HEK293 (cell line): ENCODE measurements at regions not wholly inside any gene's neighbourhood (a gene's known extent, or its start where the extent isn't known, plus 50 kb on each side); places are given as distances from the start of the nearest gene placed in this dataset.
A peak's percentile ranks its signal among the peaks of the same experiment; 100 is the strongest.

Experiments used
- BCL6B ChIP-seq: fragments of 450-650 bp; formaldehyde crosslinking; IDR thresholded peaks from 2 replicates; pipeline ENCODE4 v1.5.1; 2017; ENCODE audit warnings: missing biosample characterization, missing genetic modification characterization
- FEZF1 ChIP-seq: fragments of 450-650 bp; formaldehyde crosslinking; IDR thresholded peaks from 2 replicates; pipeline ENCODE4 v1.5.1; 2016; ENCODE audit warnings: missing biosample characterization, missing genetic modification characterization
- GFI1B ChIP-seq: fragments of 450-650 bp; formaldehyde crosslinking; IDR thresholded peaks from 2 replicates; pipeline ENCODE4 v1.5.1; 2016; ENCODE audit warnings: missing biosample characterization, missing genetic modification characterization
- KLF1 ChIP-seq: fragments of 450-650 bp; formaldehyde crosslinking; IDR thresholded peaks from 2 replicates; pipeline ENCODE4 v1.5.1; 2016; ENCODE audit warnings: missing biosample characterization, missing genetic modification characterization
- KLF7 ChIP-seq: fragments of 450-650 bp; formaldehyde crosslinking; IDR thresholded peaks from 2 replicates; pipeline ENCODE4 v1.5.1; 2016; ENCODE audit warnings: missing biosample characterization, missing genetic modification characterization, borderline replicate concordance
- MYNN ChIP-seq: fragments of 450-650 bp; formaldehyde crosslinking; IDR thresholded peaks from 2 replicates; pipeline ENCODE4 v1.5.1; 2016; ENCODE audit warnings: missing biosample characterization, missing genetic modification characterization, borderline replicate concordance
- PRDM1 ChIP-seq: fragments of 450-650 bp; formaldehyde crosslinking; IDR thresholded peaks from 2 replicates; pipeline ENCODE4; 2016; ENCODE audit warnings: missing biosample characterization, missing genetic modification characterization
- SCRT1 ChIP-seq: fragments of 450-650 bp; formaldehyde crosslinking; IDR thresholded peaks from 2 replicates; pipeline ENCODE4 v1.5.1; 2016; ENCODE audit warnings: missing biosample characterization, missing genetic modification characterization, borderline replicate concordance
- SETDB1 ChIP-seq: IDR thresholded peaks from one replicate; pipeline ENCODE4 v1.6.1; 2017; ENCODE audit warnings: mild to moderate bottlenecking, low read length, moderate library complexity, mixed read lengths; ENCODE audit not compliant: insufficient read length
- YY2 ChIP-seq: fragments of 450-650 bp; formaldehyde crosslinking; IDR thresholded peaks from 2 replicates; pipeline ENCODE4 v1.5.1; 2016; ENCODE audit warnings: missing biosample characterization, missing genetic modification characterization
- ZIC2 ChIP-seq: fragments of 450-650 bp; formaldehyde crosslinking; IDR thresholded peaks from 2 replicates; pipeline ENCODE4 v1.5.1; 2016; ENCODE audit warnings: missing biosample characterization, missing genetic modification characterization
- ZNF10 ChIP-seq: fragments of 450-650 bp; formaldehyde crosslinking; IDR thresholded peaks from 2 replicates; pipeline ENCODE4 v1.5.1; 2017; ENCODE audit warnings: missing biosample characterization, missing genetic modification characterization
- ZNF157 ChIP-seq: fragments of 450-650 bp; formaldehyde crosslinking; IDR thresholded peaks from 2 replicates; pipeline ENCODE4 v1.5.1; 2016; ENCODE audit warnings: missing biosample characterization, missing genetic modification characterization
- ZNF18 ChIP-seq: fragments of 450-650 bp; formaldehyde crosslinking; IDR thresholded peaks from 2 replicates; pipeline ENCODE4 v1.5.1; 2016; ENCODE audit warnings: missing biosample characterization, missing genetic modification characterization
- ZNF211 ChIP-seq: fragments of 450-650 bp; formaldehyde crosslinking; IDR thresholded peaks from 2 replicates; pipeline ENCODE4 v1.5.1; 2016; ENCODE audit warnings: low read depth, missing biosample characterization, missing genetic modification characterization
- ZNF214 ChIP-seq: fragments of 450-650 bp; formaldehyde crosslinking; IDR thresholded peaks from 2 replicates; pipeline ENCODE4 v1.5.1; 2017; ENCODE audit warnings: missing biosample characterization, mild to moderate bottlenecking, missing genetic modification characterization, borderline replicate concordance
- ZNF223 ChIP-seq: fragments of 450-650 bp; formaldehyde crosslinking; IDR thresholded peaks from 2 replicates; pipeline ENCODE4 v1.5.1; 2016; ENCODE audit warnings: missing biosample characterization, missing genetic modification characterization
- ZNF266 ChIP-seq: fragments of 450-650 bp; formaldehyde crosslinking; IDR thresholded peaks from 2 replicates; pipeline ENCODE4 v1.5.1; 2016; ENCODE audit warnings: missing biosample characterization, missing genetic modification characterization, low read depth
- ZNF362 ChIP-seq: fragments of 450-650 bp; formaldehyde crosslinking; IDR thresholded peaks from 2 replicates; pipeline ENCODE4 v1.5.1; 2016; ENCODE audit warnings: missing biosample characterization, missing genetic modification characterization
- ZNF416 ChIP-seq: fragments of 450-650 bp; formaldehyde crosslinking; IDR thresholded peaks from 2 replicates; pipeline ENCODE4 v1.5.1; 2016; ENCODE audit warnings: missing biosample characterization, missing genetic modification characterization
- ZNF510 ChIP-seq: fragments of 450-650 bp; formaldehyde crosslinking; IDR thresholded peaks from 2 replicates; pipeline ENCODE4 v1.5.1; 2018; ENCODE audit warnings: mild to moderate bottlenecking, missing genetic modification characterization, missing biosample characterization; ENCODE audit not compliant: insufficient replicate concordance
- ZNF513 ChIP-seq: fragments of 450-650 bp; IDR thresholded peaks from 2 replicates; pipeline ENCODE4 v1.5.1; 2018; ENCODE audit warnings: missing biosample characterization, missing genetic modification characterization
- ZNF521 ChIP-seq: fragments of 450-650 bp; formaldehyde crosslinking; IDR thresholded peaks from 2 replicates; pipeline ENCODE4 v1.5.1; 2017; ENCODE audit warnings: missing biosample characterization, mild to moderate bottlenecking, missing genetic modification characterization
- ZNF549 ChIP-seq: fragments of 450-650 bp; IDR thresholded peaks from 2 replicates; pipeline ENCODE4 v1.5.1; 2018; ENCODE audit warnings: missing biosample characterization, missing genetic modification characterization, mild to moderate bottlenecking, inconsistent platforms, moderate library complexity
- ZNF561 ChIP-seq: fragments of 450-650 bp; IDR thresholded peaks from 2 replicates; pipeline ENCODE4 v1.5.1; 2018; ENCODE audit warnings: missing biosample characterization, missing genetic modification characterization, borderline replicate concordance
- ZNF571 ChIP-seq: fragments of 450-650 bp; formaldehyde crosslinking; IDR thresholded peaks from 2 replicates; pipeline ENCODE4 v1.5.0; 2017; ENCODE audit warnings: missing biosample characterization, missing genetic modification characterization
- ZNF629 ChIP-seq: fragments of 450-650 bp; formaldehyde crosslinking; IDR thresholded peaks from 2 replicates; pipeline ENCODE4 v1.5.1; 2017; ENCODE audit warnings: missing biosample characterization, missing genetic modification characterization
- ZNF707 ChIP-seq: fragments of 450-650 bp; formaldehyde crosslinking; IDR thresholded peaks from 2 replicates; pipeline ENCODE4 v1.5.1; 2016; ENCODE audit warnings: missing biosample characterization, missing genetic modification characterization
- ZNF76 ChIP-seq: fragments of 450-650 bp; formaldehyde crosslinking; IDR thresholded peaks from 2 replicates; pipeline ENCODE4; 2016; ENCODE audit warnings: low read depth, missing biosample characterization, missing genetic modification characterization, borderline replicate concordance
- ZNF830 ChIP-seq: fragments of 450-650 bp; IDR thresholded peaks from 2 replicates; pipeline ENCODE4 v1.5.0; 2018; ENCODE audit warnings: missing biosample characterization, missing genetic modification characterization, low read depth, mild to moderate bottlenecking, moderate library complexity
- ZNF837 ChIP-seq: fragments of 450-650 bp; formaldehyde crosslinking; IDR thresholded peaks from 2 replicates; pipeline ENCODE4 v1.5.1; 2016; ENCODE audit warnings: missing biosample characterization, missing genetic modification characterization
- ZXDB ChIP-seq: fragments of 450-650 bp; formaldehyde crosslinking; IDR thresholded peaks from 2 replicates; pipeline ENCODE4 v1.5.1; 2016; ENCODE audit warnings: missing biosample characterization, missing genetic modification characterization
- TF ChIP-seq, protein P1 (sequence below): fragments of 450-650 bp; formaldehyde crosslinking; IDR thresholded peaks from 2 replicates; pipeline ENCODE4 v1.5.1; 2017; ENCODE audit warnings: missing biosample characterization, missing genetic modification characterization
- TF ChIP-seq, protein P2 (sequence below): sonication (generic); formaldehyde crosslinking; IDR thresholded peaks from 2 replicates; pipeline ENCODE4 v1.8.1; 2022; ENCODE audit warnings: mild to moderate bottlenecking, moderate library complexity, missing genetic modification reagents

DNA sequence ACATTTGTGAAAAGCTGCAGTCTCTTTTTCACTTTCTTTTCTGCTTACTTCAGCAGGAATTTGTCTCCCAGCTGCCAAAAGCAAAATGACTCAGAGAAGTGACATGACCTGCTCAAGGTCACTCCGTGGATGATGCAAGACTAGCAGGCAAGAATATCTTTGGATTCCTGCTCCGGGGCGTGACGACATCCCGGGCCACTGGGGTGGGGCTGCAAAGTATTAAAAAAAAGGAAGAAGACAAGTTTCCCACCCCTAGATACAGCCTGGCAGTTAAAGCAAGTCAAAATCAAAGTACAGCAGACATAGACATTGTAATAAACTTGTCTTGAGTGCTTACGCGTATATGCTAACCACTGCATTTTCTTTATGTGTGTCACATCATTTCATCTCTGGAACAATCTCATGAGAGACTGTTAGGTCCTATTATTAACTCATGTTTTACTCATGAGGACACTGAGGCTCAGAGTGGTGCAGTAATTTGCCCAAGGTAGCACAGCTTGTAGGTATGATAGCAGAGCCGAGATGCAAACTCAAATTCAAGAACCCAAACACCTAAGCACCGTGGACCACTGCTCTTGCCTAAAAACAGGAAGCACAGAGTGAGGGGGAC lies 485.2 kb upstream of the PROK2 start (continued):
- TF ChIP-seq ZNF211 (tag by site-specific recombination): no peak
- TF ChIP-seq ZIC2 (tag by site-specific recombination): no peak
- no peak for TF ChIP-seq ZNF157 (tag by site-specific recombination)
- TF ChIP-seq KLF1 (tag by site-specific recombination): no peak
- TF ChIP-seq ZNF830 (tag by site-specific recombination): no peak
- TF ChIP-seq ZNF571: no peak
- TF ChIP-seq KLF7 (tag by site-specific recombination): no peak
- no peak for TF ChIP-seq ZNF707 (tag by site-specific recombination)
- TF ChIP-seq ZNF10 (tag by site-specific recombination): no peak
- TF ChIP-seq ZNF837: no peak
- no peak for TF ChIP-seq ZNF214 (tag by site-specific recombination)
- TF ChIP-seq FEZF1: no peak
- TF ChIP-seq ZXDB (tag by site-specific recombination): 0 out of 2 replicates have a peak, but pooled peaks have one; percentile 23
- TF ChIP-seq, protein P1, sequence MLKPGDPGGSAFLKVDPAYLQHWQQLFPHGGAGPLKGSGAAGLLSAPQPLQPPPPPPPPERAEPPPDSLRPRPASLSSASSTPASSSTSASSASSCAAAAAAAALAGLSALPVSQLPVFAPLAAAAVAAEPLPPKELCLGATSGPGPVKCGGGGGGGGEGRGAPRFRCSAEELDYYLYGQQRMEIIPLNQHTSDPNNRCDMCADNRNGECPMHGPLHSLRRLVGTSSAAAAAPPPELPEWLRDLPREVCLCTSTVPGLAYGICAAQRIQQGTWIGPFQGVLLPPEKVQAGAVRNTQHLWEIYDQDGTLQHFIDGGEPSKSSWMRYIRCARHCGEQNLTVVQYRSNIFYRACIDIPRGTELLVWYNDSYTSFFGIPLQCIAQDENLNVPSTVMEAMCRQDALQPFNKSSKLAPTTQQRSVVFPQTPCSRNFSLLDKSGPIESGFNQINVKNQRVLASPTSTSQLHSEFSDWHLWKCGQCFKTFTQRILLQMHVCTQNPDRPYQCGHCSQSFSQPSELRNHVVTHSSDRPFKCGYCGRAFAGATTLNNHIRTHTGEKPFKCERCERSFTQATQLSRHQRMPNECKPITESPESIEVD (tag by site-specific recombination): no peak
- TF ChIP-seq ZNF629 (tag by site-specific recombination): peak; percentile 95
- TF ChIP-seq ZNF266 (tag by site-specific recombination): no peak
- TF ChIP-seq PRDM1: peak; percentile 73
- TF ChIP-seq YY2 (tag by site-specific recombination): no peak
- no peak for TF ChIP-seq MYNN (tag by site-specific recombination)
- TF ChIP-seq ZNF416 (tag by site-specific recombination): no peak
- TF ChIP-seq ZNF521 (tag by site-specific recombination): no peak
- no peak for TF ChIP-seq ZNF76 (tag by site-specific recombination)
- TF ChIP-seq ZNF362: no peak
- no peak for TF ChIP-seq ZNF513 (tag by site-specific recombination)
- TF ChIP-seq ZNF549 (tag by site-specific recombination): no peak
- no peak for TF ChIP-seq GFI1B (tag by site-specific recombination)
- TF ChIP-seq SETDB1: no peak
- TF ChIP-seq SCRT1 (tag by site-specific recombination): no peak
- TF ChIP-seq, protein P2, sequence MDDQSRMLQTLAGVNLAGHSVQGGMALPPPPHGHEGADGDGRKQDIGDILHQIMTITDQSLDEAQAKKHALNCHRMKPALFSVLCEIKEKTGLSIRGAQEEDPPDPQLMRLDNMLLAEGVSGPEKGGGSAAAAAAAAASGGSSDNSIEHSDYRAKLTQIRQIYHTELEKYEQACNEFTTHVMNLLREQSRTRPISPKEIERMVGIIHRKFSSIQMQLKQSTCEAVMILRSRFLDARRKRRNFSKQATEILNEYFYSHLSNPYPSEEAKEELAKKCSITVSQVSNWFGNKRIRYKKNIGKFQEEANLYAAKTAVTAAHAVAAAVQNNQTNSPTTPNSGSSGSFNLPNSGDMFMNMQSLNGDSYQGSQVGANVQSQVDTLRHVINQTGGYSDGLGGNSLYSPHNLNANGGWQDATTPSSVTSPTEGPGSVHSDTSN (CRISPR knock-in tag): no peak
- no peak for TF ChIP-seq ZNF223
- TF ChIP-seq BCL6B (tag by site-specific recombination): no peak
- no peak for TF ChIP-seq ZNF561 (tag by site-specific recombination)
- TF ChIP-seq ZNF18 (tag by site-specific recombination): no peak
- TF ChIP-seq ZNF510 (tag by site-specific recombination): no peak
